Skin epidermis (tissue), 12 donors: ENCODE measurements at regions not wholly inside any gene's neighbourhood (a gene's known extent, or its start where the extent isn't known, plus 50 kb on each side); places are given as distances from the start of the nearest gene placed in this dataset.
"Not testable (repeated sequence)": the region's sequence is repeated elsewhere in the genome, so short reads cannot be mapped to it uniquely, and the experiment has no call there.

Experiments used
- H3K27ac ChIP-seq, 21 experiments: fragments of 200-600 bp; sonication (generic) in 11 of 21; one replicate each; pipeline ENCODE4 v1.5.0; 2020; ENCODE audit warnings: mild to moderate bottlenecking in 3 of 21, inconsistent platforms in 2 of 21, moderate library complexity in 2 of 21
- H3K4me3 ChIP-seq, 7 experiments: fragments of 200-600 bp; sonication (generic) in 2 of 7; one replicate each; pipeline ENCODE4 v1.5.0; 2020; ENCODE audit warnings: inconsistent platforms in 2 of 7, mild to moderate bottlenecking in 2 of 7, moderate library complexity in 1 of 7

DNA sequence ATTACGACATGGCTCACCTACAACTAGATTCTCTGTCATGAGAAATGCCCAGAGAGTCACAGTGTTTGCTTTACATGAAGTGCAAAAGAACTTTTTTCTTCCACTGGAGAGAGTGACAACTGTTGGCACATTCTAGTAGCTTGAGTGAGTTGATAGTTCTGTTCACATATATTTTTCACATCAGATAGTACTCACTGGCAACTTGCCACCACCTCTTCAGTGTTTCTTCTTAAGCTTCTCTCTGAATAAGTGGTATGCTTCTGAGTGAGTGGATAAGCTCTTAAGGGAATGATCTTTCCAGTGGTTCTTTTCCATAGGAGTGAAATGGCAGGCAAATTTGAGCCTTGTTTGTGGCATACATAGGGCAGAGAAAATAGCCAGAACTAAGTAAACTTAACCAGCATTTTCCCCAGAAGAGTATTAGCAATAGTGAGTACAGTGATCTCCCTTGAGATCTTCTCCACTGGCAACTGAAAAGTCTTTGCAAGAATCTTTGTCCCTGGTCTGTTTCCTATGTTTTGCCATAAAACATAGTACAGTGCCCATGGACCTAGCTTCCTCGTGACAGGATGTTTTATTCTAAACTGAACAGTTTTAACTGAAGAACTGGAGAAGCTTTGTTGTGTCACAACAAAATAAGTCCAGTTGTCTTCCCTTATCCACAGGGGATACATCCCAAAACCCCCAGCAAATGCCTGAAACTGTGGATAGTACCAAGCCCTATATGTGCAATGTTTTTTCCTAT is 125.4 kb upstream of the CDK13 start:
- H3K27ac ChIP-seq = no peak overlapping the region
- H3K4me3 ChIP-seq = no peak overlapping the region

DNA sequence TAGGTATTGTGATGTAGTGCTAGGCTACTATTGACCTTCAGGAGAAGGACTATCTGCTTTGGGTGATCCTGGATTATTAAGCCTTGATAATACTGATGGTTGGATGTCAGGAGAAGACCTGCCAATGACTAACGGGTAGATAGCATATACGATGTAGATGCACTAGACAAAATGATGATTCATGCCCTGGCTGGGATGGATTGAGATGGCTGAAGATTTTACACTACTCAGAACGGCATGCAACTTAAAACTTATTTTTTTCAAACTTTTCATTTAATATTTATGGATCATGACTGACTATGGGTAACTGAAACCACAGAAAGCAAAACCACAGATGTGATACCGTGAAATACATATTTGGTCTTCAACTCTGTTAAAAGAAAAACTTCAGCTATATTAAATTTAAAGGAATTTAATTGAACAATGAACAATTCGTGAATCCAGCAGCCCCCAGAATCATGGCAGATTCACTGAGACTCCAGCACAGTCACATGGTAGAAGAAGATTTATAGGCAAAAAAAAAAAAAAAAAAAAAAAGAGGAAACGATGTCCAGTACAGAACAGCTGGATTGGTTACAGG is 124.6 kb upstream of the CDK13 start:
- Histone ChIP-seq H3K4me3 (no peak overlapping the region), H3K27ac (no peak overlapping the region)

DNA sequence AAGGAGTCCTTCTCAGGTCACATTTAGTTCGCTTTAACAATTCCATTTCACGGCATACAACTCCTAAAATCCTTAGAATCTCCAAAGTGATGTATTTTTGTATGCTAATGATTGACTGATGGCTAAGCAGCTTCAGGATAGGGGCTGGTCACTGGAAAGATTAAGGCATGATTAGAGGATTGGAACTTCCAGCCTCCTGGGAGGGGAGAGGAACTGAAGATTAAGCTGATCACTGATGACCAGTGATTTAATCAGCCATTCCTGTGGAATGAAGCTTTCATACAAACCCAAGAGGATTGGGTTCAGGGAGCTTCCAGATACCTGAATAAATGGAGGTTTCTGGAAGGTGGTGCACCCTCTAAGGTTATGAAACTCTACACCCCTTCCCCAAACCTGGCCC is 123.9 kb upstream of the CDK13 start:
- no peak overlapping the region for H3K27ac ChIP-seq
- H3K4me3 ChIP-seq = no peak overlapping the region

DNA sequence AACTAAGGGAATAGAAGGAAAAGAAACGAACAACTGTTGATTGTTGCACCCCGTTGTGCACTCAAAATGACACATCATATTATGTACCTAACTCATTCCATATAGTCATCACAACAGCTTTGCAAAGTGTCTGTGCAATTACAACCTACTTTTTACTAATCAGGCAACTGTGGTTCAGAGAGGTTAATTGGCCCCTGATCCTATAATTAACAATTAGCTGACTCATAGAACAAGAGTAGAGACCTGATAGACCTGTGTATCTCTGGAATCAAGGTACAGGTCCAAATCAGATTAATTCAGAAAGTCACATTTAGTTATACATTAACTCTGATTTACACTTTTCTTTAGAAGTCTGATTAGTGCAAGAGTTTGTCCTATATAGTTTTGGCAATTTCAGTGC is 122.5 kb upstream of the CDK13 start:
- H3K27ac ChIP-seq = no peak overlapping the region
- H3K4me3 ChIP-seq = no peak overlapping the region

DNA sequence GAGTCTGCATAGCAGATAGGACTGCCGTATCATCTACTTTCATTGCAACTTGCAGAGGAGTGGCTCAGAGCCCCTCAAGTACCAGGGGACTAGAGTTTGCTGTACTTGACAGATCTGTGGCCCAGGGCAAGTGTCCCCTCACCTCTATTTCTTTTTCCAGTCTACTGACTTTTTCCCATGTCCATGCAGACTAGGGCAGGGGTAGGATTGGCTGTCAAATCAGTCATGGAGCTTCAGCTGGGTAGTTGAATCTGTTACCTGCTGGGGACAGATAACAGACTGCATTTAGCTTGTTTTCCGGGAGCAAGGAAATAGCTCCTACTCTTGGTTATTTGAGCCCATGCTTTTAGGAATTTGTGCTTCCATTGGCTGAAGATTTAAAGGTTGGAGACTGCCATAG is 121.0 kb upstream of the CDK13 start:
- Histone ChIP-seq H3K27ac (no peak overlapping the region), H3K4me3 (no peak overlapping the region)

DNA sequence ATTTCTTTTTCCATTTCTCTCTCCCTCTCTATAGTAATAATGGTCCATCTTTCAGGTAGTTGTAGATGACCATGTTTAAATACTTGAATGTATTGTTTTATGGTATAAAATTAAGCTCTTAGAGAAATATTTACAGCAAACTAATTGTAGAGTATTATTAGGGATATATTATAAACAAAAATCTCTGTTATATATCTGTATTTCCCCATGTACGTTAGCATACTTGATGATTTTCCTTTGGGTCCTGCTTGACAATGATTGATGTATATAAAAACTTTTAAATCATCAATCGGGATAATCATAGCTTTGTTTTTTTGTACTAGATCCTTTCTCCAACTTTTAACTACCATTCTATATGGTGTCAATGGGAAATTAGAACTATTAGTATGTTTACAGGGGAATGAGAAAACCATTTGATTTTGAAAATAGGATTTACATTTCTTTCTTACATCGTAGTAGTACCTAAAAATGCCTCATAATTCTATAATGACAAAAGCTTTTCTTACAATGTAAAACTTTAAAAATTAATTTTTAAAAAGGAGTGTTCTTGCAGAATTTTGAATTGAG is 117.5 kb upstream of the CDK13 start:
- Histone ChIP-seq H3K4me3 (peak overlapping the region in 1 of 7 experiments; percentile 30), H3K27ac (no peak overlapping the region)

DNA sequence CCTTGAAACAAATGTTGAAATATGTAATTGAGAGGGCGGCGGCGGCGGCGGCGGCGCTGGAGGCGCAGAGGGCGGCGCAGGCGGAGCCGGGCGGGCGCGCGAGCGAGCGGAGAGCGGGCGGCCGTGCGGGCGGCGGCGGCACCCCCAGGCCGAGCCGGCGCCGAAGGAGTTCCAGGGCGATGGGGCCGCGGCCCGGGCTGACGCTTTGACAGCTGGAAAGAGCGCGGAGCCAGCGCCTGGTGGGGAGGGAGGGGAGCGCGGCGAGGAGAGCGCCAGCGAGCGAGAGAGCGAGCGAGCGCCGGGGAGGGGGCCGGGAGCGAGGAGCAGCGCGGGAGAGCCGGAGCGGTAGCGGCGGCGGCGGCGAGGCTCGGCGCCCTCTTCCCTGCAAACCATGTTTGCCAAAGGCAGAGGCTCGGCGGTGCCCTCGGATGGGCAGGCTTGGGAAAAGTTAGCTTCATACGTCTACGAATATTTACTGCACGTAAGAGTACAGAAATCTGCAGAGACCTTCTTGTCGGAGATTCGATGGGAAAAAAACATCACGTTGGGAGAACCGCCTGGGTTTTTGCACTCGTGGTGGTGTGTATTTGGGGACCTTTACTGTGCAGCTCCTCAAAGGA is 116.8 kb upstream of the CDK13 start:
- peak overlapping the region; percentile 18 to 32 (median 26) for H3K4me3 ChIP-seq

DNA sequence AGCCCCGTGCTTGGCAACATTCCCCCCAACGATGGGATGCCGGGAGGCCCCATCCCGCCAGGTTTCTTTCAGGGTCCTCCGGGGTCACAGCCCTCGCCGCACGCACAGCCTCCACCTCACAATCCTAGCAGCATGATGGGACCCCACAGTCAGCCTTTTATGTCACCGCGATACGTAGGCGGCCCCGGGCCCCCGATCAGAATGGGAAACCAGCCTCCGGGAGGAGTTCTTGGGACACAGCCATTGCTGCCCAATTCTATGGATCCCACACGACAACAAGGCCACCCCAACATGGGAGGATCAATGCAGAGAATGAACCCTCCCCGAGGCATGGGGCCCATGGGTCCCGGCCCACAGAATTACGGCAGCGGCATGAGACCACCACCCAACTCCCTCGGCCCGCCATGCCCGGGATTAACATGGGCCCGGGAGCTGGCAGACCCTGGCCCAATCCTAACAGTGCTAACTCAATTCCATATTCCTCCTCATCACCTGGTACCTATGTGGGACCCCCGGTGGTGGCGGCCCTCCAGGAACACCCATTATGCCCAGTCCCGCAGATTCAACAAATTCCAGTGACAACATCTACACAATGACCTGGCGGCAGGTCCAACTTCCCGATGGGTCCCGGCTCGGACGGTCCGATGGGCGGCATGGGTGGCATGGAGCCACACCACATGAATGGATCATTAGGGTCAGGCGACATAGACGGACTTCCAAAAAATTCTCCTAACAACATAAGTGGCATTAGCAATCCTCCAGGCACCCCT is 116.0 kb upstream of the CDK13 start:
- peak overlapping the region in 6 of 7 experiments; percentile 18 to 32 (median 28) for H3K4me3 ChIP-seq
- not testable (repeated sequence) for H3K27ac ChIP-seq

More for the DNA sequence above, 116.8 kb upstream of the CDK13 start:
- not testable (repeated sequence) for H3K27ac ChIP-seq

DNA sequence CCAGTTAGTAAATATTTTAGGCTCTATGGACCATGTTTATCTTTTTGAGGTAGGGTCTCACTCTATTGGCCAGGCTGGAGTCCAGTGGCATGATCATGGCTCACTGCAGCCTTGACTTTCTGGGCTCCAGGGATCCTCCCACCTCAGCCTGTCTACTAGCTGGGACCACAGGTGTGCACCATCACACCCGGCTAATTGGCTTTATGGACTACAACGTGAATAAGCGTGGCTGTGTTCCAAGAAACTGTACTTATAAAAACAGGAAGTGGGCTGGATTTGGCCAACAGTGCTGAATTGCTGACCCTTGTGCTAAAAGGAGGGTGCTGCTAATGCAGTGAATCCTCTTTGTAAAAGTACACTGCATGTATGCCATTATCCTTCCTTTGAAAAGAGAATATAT is 111.7 kb upstream of the CDK13 start:
- Histone ChIP-seq H3K4me3 (no peak overlapping the region), H3K27ac (no peak overlapping the region)

DNA sequence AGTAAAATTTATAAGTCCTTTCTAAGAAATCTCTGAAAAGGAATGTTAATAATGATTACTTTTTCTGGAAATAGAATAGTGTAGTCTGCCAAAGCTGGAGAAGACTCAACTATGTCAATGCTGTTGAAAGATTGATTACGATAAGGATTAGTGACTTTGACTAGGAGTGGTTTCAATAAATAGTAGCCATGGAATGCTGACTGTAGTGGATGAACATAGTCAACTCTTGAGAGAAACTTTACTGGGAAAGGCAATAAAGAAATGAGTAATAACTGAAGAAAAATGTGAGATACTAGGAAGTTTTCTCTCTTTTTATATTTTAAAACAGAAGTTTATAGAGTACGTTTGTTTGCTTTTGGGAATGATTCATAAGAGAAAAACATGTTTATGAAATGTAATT is 105.0 kb upstream of the CDK13 start:
- H3K4me3 ChIP-seq = no peak overlapping the region
- H3K27ac ChIP-seq = no peak overlapping the region

DNA sequence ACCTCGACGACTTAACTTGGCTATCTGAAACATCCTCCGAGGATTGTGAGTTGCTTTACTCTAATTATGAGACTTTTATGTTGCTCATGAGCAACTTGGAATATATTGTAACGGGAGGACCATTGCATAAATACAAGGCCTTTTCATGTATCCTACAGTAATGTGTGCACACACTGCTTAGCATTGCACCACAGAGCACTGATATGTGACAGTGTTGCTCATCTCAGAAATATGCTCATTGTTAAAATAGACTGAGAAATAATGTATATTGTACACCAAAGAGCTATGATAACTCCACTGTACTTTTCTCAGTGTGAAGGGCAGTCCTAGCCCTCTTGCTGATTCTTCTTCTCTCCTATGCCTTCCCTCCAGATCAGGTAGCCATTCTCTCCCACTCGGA is 102.8 kb upstream of the CDK13 start:
- Histone ChIP-seq H3K4me3 (no peak overlapping the region), H3K27ac (no peak overlapping the region)

DNA sequence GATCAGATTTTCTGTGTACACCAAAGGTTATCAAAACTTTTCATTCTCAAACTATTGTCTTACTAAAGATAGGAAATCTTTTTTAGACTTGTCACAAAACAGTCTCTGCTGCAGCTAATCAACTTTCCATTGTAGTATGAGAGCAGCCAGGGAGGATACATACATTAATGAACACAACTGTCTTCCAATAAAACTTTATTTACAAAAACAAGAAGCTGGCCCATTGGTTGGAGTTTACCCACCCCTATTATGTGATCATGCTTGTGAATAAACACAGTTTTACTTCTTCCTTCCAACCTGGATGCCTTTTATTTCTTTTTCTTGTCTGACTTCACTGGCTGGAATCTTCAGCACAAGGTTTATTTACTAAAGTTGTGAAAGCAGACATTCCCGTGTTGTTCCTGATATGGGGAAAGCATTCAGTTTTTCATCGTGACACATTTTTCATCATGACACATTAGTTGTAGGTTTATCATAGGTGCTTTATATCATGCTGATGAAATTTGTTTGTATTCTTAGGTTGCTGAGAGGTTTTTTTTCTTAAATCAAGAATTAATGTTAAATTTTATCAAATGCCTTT is 98.5 kb upstream of the CDK13 start:
- Histone ChIP-seq H3K27ac (no peak overlapping the region), H3K4me3 (no peak overlapping the region)

DNA sequence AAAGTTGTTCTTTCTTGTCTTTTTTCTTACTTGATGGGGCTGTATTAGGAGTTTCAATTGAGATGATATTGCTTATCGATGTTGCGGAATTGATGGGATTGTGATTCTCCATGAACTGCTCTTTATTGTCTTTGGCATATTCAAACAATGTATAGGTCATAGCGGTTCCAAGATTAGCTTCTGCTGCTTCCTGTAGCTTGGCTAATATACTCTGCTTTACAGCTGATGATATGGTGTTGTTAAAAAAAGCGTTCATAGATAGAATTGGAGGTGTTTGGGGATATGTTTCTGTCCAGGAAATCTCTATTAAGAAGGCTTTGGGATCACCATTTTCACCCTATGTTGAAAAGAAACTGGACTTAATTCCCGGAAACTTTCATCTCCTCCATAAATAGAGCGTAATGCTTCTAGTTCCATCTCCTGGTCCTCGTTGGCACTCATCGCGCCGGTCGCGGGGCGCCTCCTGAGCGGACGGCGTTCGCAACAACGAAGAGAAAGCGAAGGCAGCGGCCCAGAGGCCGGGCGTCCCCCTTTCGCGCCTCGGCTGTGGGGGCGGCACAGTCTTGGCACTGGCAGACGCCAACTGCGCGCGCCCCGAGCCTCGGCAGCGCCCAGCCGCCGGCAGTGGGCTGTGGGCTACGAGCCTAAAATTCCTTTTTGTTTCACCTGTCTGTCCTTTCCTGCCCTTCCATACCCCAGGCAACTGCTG is 95.3 kb upstream of the CDK13 start:
- peak overlapping the region; percentile 9 to 34 (median 16) for H3K4me3 ChIP-seq
- H3K27ac ChIP-seq = not testable (repeated sequence)

DNA sequence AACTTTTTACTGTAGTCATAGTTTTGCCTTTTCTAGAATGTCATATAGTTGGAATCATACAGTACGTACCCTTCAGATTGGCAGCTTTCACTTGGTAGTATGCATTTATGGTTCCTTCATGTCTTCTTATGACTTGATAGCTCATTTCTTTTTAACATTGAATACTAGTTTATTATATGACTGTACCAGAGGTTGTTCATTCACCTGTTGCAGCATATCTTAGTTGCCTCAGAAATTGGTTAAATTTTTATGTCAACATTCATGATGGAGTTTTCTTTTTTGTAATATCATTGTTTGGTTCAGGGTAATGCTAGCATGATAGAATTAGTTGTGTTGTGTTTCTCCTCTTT is 94.8 kb upstream of the CDK13 start:
- no peak overlapping the region for H3K27ac ChIP-seq
- peak overlapping the region; percentile 9 to 34 (median 16) for H3K4me3 ChIP-seq

DNA sequence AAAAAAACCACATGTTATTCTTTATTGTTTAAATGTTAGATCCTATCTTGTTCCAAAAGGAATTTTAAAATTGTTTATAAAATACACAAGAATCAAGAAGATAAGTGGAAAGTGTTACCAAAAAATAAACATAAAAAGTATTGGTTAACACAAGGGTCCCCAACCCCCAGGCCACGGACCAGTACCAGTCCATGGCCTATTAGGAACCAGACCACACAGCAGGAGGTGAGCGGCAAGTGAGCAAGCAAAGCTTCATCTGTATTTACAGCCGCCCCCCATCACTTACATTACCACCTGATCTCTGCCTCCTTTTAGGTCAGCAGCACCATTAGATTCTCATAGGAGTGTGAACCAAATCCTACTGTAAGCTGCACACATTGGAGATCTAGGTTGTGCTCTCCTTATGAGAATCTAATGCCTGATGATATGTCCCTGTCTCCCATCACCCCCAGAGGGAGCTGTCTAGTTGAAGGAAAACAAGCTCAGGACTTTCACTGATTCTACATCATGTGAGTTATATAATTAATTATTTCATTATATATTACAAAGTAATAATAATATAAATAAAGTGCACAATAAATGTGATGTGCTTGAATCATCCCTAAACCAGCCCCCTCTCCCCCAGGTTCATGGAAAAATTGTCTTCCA is 86.3 kb upstream of the CDK13 start:
- not testable (repeated sequence) for H3K4me3 ChIP-seq, H3K27ac ChIP-seq

DNA sequence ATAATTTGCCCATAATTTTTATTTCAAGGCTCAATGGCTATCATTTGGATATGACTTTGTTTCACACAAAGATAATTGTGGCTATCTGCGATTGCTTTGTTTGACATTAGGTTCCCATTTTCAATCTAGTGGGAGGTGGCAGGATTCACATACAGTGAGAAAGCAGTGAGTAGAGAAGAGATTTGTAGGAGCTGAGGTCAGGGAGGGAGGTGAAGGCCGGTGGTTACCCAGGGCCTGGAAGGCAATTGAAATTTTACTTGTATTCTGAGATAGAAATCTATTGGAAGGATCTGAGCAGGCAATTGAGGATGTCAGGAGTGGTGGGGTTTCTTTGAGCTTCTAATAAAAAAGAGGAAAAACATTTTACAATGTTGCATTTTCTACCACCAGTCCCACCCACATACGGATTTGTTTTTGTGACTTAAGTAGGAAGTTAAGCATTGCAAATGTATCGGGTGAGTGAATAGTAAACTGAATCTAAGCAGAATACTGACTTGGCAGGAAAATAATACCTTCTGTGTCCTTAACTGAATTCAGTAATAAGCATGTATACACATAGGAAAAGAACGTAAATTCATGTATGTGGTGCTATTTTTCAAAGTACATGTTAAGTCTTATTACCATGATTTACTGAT is 80.1 kb upstream of the CDK13 start:
- not testable (repeated sequence) for H3K4me3 ChIP-seq
- peak overlapping the region in 1 of 21 experiments; percentile 23 for H3K27ac ChIP-seq

DNA sequence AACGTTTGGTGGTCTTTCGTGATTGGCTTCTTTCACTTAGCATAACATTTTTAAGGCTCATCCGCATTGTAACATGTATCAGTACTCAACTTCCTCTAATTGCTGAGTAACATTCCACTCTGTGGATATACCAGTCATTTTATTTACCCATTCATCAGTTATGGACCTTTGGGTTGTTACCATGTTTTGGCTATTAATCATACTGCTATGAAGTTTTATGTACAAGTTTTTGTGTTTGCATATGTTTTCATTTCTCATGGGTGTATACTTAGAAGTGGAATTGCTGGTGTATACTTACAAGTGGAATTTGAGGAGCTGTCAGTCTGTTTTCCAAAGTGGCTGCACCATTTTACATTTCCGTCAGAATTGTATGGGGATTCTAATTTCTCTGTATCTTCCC is 78.4 kb upstream of the CDK13 start:
- not testable (repeated sequence) for H3K4me3 ChIP-seq, H3K27ac ChIP-seq

DNA sequence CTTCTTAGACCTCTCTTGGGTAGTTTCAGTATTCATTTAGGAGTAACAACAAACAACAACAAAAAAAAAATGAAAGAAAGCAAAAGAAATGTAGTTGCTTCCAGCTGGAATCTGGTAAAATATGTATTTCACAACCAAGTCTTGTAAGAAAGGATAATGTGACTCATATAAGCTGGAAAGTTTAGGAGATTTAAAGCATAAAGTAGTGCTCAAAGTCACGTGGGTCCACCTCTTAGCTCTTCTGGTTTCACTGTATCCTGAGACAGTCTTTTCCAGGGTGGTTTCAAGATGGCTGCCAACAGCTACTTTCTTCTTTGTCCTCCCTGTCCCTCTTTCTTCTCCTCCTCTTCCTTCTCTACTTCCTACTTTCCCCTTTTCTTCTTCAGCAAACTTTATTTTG is 69.5 kb upstream of the CDK13 start:
- H3K4me3 ChIP-seq = no peak overlapping the region

More for the DNA sequence above, 69.5 kb upstream of the CDK13 start:
- no peak overlapping the region for H3K27ac ChIP-seq
